GM12874 (cell line): ENCODE measurements at regions not wholly inside any gene's neighbourhood (a gene's known extent, or its start where the extent isn't known, plus 50 kb on each side); places are given as distances from the start of the nearest gene placed in this dataset.
A peak's percentile ranks its signal among the peaks of the same experiment; 100 is the strongest.

Source experiments
- TF ChIP-seq, protein P1 (sequence below): IDR thresholded peaks from 2 replicates; pipeline ENCODE4 v1.5.1; 2011; ENCODE audit warnings: low read depth, mild to moderate bottlenecking, control low read depth, low read length, moderate library complexity; ENCODE audit not compliant: insufficient read depth

DNA sequence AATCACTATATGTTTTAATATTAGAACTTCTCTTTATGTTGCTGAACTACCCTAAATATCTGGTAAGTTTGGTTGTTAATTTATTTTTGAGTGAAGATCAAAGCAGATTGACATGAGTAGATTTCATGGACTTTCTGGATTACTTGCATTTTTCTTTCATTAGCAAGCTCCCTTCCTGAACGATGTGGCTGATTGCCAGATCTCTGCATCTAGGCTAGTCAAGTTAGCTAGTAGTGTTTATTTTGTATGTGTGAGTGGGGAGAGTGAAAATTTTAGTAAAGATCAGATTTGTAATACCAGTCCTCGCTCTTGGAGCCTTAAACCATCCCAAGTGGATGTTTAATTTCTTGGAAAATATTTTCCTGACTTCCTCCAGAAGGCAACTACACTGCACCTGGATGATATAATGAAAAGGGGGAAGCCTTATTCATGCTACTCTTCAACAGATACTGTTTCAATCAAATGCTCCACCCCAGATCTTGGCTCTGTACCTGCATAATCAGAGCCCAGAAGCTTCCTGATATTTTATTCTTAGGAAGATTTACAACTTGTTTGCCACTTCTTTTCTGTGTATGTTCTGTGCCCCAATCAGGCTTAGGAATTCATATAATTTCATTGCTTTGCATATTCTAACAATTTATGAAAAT lies 143.2 kb upstream of the GRIA4 start:
- TF ChIP-seq, protein P1, sequence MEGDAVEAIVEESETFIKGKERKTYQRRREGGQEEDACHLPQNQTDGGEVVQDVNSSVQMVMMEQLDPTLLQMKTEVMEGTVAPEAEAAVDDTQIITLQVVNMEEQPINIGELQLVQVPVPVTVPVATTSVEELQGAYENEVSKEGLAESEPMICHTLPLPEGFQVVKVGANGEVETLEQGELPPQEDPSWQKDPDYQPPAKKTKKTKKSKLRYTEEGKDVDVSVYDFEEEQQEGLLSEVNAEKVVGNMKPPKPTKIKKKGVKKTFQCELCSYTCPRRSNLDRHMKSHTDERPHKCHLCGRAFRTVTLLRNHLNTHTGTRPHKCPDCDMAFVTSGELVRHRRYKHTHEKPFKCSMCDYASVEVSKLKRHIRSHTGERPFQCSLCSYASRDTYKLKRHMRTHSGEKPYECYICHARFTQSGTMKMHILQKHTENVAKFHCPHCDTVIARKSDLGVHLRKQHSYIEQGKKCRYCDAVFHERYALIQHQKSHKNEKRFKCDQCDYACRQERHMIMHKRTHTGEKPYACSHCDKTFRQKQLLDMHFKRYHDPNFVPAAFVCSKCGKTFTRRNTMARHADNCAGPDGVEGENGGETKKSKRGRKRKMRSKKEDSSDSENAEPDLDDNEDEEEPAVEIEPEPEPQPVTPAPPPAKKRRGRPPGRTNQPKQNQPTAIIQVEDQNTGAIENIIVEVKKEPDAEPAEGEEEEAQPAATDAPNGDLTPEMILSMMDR = no peak

GRCh38 chr11:105458071-105458470 lies 151.8 kb upstream of the GRIA4 start:
- TF ChIP-seq, protein P1 = no peak

GRCh38 chr11:105456950-105457349 lies 152.9 kb upstream of the GRIA4 start:
- TF ChIP-seq, protein P1 = peak; percentile 50

DNA sequence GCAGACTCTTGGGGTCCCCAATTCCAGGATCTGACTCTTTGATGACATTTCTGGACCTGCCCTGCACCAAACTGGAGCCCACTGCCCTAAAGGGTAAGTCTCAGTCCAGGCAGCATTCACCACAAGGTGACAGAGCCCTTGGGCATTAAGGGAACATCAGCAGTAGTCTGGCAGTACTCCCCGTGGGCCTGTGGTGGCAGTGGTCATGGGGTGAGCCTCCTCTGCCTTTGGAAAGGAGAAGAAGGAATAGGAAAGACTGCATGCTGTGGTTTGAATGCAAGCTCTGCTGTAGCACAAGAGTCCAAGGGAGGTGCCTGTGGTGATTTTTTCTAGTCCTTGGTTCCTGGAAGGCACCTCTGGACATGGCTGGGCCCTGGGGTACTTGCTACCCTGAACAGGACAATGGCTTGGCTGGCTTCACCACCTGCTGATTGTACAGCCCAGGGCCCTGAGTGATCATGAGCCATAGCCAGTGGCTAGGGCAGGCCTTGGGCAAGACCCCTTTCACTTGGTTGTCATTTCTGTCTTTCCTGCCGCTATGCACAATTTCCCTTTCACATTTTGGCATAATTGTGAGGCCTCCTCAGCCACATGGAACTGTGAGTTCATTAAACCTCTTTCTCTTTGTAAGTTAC lies 160.7 kb upstream of the GRIA4 start:
- TF ChIP-seq, protein P1 = no peak

DNA sequence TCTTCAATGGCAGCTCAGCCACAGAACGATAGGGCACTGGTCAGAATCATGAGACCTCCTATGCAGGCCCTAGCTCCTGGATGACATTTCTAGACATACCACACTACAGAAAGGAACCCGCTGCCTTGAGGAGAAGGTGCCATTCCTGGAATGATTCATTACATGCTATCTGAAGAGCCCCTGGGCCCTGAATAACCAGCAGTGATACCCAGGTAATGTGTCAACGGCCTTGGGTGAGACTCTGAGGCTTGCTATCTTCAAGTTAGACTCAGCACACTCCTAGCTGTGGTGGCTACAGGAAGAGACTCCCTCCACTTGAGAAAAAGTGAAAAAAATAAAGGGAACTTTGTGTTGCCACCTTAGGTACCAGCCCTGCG lies 161.2 kb upstream of the GRIA4 start:
- TF ChIP-seq, protein P1 = no peak

DNA sequence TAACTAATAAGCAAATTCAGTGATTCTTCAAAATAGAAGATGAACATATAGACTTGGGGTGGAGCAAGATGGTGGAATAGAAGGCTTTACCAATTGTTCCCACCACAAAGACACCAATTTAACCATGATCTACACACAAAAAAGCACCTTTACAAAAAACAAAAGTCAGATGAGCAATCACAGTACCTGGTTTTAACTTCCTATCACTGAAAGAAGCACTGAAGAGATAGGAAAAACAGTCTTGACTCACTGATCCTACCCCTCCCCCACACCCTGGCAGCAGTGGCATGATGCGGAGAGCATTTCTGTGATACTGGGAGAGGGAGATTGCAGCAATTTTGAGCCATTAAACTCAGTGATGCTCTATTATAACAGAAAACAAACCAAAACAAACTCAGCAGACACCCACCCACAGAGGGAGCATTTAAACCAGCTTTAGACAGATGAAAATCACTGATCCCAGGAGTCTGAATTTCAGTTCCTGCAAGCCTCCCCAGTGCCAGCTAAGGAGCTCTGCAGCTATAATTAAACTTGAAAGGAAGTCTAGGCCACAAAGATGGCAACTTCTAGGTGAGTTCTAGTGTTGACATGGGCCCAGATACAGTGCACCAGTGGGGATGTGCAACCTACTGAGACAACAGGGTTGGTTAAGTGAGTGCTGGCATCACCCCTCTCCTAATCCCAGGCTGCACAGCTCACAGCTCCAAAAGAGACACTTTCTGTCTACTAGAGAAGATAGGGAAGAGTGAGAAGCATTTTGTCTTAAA lies 161.8 kb upstream of the GRIA4 start:
- TF ChIP-seq, protein P1 = no peak

- TF ChIP-seq, protein P1 = no peak
Observed at GRCh38 chr11:105443623-105444022, 166.2 kb upstream of the GRIA4 start.
